ENCODE measurements at regions not wholly inside any gene's neighbourhood (a gene's known extent, or its start where the extent isn't known, plus 50 kb on each side); places are given as distances from the start of the nearest gene placed in this dataset.

DNA sequence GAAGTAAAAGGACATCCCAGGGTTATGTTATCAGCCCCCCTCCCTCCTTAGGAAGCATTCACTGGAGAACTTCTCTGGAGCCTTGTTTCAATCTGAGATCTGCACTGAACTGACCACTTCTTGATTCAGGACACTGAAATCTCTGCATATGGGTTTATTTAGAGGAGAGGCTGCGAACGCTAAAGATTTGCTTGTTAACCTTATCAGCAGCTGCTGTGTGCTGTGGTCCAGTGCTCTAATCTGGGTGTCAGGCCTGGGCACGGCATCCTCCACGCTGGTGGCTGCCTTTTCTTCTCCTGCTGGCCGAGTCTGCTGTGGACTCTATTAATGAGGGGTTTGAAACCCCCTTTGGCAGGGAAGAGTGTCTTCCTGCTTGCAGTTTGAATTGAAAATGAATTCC, 1094.7 kb upstream of the TENM3 start:
- no peak for DNase-seq (ENCODE audit: low read depth)
- TF ChIP-seq, protein P1, sequence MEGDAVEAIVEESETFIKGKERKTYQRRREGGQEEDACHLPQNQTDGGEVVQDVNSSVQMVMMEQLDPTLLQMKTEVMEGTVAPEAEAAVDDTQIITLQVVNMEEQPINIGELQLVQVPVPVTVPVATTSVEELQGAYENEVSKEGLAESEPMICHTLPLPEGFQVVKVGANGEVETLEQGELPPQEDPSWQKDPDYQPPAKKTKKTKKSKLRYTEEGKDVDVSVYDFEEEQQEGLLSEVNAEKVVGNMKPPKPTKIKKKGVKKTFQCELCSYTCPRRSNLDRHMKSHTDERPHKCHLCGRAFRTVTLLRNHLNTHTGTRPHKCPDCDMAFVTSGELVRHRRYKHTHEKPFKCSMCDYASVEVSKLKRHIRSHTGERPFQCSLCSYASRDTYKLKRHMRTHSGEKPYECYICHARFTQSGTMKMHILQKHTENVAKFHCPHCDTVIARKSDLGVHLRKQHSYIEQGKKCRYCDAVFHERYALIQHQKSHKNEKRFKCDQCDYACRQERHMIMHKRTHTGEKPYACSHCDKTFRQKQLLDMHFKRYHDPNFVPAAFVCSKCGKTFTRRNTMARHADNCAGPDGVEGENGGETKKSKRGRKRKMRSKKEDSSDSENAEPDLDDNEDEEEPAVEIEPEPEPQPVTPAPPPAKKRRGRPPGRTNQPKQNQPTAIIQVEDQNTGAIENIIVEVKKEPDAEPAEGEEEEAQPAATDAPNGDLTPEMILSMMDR (IDR thresholded peaks at IDR 0.05; ENCODE audit: control insufficient read depth, insufficient read depth, low read depth, low read length, missing control alignments), result no peak
- H3K4me3 ChIP-seq (ENCODE audit: control insufficient read depth, low read depth, low read length), result no peak overlapping the region

GRCh38 chr4:181150191-181150590, 1093.0 kb upstream of the TENM3 start:
- TF ChIP-seq, protein P1 (IDR thresholded peaks at IDR 0.05; ENCODE audit: control insufficient read depth, insufficient read depth, low read depth, low read length, missing control alignments), result no peak
- no peak for DNase-seq (ENCODE audit: low read depth)
- no peak overlapping the region for H3K4me3 ChIP-seq (ENCODE audit: control insufficient read depth, low read depth, low read length)

DNA sequence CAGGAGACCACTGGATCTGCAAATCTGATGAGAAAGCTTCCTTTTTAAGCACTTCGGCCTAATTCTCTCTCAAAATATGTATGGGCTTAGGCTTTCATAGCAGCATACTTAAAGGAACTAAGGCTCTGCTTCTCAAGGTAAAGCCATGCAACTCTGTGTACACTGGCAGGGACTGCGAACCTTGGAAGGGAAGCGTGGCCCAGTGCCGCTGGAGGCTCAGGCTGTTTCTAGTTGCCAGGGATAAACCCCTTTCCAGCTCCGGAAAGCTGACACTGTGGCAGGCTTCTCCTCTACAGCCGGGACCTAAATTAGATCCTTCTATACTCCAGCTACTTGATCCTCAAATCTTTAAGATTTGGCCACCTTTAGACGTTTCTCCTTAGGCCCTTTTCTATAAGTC, 1091.3 kb upstream of the TENM3 start:
- DNase-seq (ENCODE audit: low read depth), result no peak
- no peak overlapping the region for H3K4me3 ChIP-seq (ENCODE audit: control insufficient read depth, low read depth, low read length)
- TF ChIP-seq, protein P1 (IDR thresholded peaks at IDR 0.05; ENCODE audit: control insufficient read depth, insufficient read depth, low read depth, low read length, missing control alignments), result no peak

DNA sequence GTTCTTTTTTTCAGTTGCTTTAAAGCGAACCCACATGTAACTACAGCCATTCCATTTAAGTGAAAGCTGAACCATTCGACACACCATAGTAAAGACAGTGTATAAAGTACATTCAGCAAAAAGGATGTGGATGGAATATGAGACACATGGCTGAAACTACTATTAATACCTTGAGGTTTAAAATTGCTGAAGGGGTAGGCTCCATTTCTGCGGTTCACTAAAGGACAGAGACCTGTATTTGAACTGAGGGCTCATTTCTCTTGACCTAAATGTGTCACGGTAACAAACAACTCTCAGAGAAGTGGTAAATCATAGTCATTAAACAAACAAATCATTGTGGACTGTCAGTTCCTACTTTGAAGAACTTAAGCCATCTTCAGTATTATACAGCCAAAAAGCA, 1085.6 kb upstream of the TENM3 start:
- DNase-seq (ENCODE audit: low read depth), result no peak
- H3K4me3 ChIP-seq (ENCODE audit: control insufficient read depth, low read depth, low read length), result no peak overlapping the region
- TF ChIP-seq, protein P1 (IDR thresholded peaks at IDR 0.05; ENCODE audit: control insufficient read depth, insufficient read depth, low read depth, low read length, missing control alignments), result no peak

DNA sequence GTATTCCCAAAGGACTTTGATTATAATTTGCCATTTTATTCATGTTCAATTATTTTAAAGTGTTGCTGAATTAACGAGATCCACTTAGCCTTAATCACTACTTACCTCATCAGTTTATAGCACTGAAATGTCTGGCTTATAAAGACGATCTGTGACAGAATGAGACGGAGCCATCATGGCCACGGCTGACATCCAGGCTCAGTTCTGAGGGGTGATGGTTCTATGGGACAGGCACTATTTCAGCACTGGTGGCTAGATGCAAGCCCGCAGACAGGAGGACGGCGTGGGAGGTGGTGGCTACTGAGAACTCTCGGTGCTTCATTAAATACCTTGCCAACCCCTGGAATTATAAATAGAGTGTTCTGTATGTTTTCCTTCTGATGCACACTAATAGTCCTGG, 1084.2 kb upstream of the TENM3 start:
- no peak overlapping the region for H3K4me3 ChIP-seq (ENCODE audit: control insufficient read depth, low read depth, low read length)
- no peak for DNase-seq (ENCODE audit: low read depth)
- TF ChIP-seq, protein P1 (IDR thresholded peaks at IDR 0.05; ENCODE audit: control insufficient read depth, insufficient read depth, low read depth, low read length, missing control alignments), result no peak

DNA sequence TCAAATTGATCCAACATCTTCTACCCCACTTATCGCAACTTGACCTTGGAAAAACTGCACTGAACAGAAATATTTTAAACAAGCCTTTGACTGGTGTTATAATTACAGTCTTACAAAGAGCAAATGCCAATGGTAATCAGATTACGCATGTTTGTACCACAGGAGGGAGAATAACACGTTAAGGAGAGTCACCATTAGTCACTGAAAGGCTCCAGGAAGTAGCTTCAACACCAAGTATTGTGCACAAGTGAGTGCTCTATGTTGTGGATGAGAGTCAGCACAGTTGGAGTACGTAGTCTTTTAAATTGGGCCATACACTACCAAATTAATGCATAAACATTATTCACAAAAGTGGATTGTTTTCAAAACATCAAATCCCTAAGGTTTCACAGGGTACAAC, 1081.5 kb upstream of the TENM3 start:
- DNase-seq (ENCODE audit: low read depth), result no peak
- TF ChIP-seq, protein P1 (IDR thresholded peaks at IDR 0.05; ENCODE audit: control insufficient read depth, insufficient read depth, low read depth, low read length, missing control alignments), result no peak
- no peak overlapping the region for H3K4me3 ChIP-seq (ENCODE audit: control insufficient read depth, low read depth, low read length)

DNA sequence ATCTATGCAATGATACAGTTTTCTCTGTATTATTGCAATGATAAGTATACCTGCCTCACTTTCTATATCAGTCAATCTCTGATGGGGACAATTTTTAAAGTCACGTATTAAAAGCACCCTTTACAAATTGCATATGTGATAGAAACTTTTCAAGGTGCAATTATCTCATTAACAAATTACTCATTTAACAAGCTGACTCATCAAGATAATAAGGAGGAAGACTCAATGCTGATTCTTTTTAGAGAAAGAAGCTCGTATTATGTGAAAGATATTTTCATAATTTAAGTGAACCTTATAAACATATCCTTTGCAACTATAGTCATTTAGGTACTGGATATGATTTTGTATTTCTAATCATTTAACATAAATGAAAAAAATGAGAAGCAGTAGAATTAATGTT, 1080.9 kb upstream of the TENM3 start:
- TF ChIP-seq, protein P1 (IDR thresholded peaks at IDR 0.05; ENCODE audit: control insufficient read depth, insufficient read depth, low read depth, low read length, missing control alignments), result no peak
- no peak overlapping the region for H3K4me3 ChIP-seq (ENCODE audit: control insufficient read depth, low read depth, low read length)
- no peak for DNase-seq (ENCODE audit: low read depth)

All from AG09309 (cell line).